ENCODE measurements at regions not wholly inside any gene's neighbourhood (a gene's known extent, or its start where the extent isn't known, plus 50 kb on each side); places are given as distances from the start of the nearest gene placed in this dataset.

DNA sequence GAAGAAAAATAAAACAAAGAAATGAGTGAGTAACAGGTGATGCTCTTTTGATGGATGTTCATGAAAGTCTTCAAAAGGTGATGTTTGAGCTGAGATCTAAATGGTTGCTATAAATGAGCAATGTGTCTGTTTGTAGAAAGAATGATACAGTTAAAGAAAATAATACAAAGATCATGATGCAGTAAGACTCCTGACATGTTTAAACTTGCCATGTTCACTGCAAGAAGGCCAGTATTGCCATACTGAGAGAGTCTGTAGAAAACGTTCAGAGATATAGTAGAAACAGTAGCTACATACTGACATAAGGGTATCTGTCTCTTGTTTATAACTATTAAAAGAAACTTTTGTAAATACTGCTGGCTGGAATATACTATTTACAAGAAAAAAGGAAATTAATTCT lies 1609.2 kb upstream of the ACO1 start:
- H3K4me3 ChIP-seq (ENCODE audit: low read depth, low read length), result no peak overlapping the region
- TF ChIP-seq, protein P1, sequence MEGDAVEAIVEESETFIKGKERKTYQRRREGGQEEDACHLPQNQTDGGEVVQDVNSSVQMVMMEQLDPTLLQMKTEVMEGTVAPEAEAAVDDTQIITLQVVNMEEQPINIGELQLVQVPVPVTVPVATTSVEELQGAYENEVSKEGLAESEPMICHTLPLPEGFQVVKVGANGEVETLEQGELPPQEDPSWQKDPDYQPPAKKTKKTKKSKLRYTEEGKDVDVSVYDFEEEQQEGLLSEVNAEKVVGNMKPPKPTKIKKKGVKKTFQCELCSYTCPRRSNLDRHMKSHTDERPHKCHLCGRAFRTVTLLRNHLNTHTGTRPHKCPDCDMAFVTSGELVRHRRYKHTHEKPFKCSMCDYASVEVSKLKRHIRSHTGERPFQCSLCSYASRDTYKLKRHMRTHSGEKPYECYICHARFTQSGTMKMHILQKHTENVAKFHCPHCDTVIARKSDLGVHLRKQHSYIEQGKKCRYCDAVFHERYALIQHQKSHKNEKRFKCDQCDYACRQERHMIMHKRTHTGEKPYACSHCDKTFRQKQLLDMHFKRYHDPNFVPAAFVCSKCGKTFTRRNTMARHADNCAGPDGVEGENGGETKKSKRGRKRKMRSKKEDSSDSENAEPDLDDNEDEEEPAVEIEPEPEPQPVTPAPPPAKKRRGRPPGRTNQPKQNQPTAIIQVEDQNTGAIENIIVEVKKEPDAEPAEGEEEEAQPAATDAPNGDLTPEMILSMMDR (IDR thresholded peaks at IDR 0.05; ENCODE audit: borderline replicate concordance, insufficient read depth, low read depth, low read length), result no peak

DNA sequence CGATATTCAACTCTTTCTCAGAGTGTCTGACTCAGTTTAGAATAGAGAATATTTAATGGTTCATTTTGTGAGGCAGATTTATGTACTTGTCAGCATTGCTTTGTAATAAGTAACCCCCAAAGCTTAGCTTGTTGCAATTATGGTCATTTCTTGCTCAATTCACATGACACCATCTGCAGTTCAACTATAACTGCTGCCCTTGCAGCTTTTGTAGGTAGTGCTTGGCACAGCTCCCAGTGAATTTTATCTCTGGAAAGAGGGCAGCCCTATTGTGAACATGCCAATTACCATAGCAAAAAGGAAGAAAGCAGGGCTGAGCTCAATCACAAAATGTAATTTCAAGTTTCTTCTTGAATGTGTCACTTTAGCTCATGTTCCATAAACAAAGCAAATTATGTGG lies 1587.7 kb upstream of the ACO1 start:
- TF ChIP-seq, protein P1 (IDR thresholded peaks at IDR 0.05; ENCODE audit: borderline replicate concordance, insufficient read depth, low read depth, low read length), result no peak
- H3K4me3 ChIP-seq (ENCODE audit: low read depth, low read length), result no peak overlapping the region

DNA sequence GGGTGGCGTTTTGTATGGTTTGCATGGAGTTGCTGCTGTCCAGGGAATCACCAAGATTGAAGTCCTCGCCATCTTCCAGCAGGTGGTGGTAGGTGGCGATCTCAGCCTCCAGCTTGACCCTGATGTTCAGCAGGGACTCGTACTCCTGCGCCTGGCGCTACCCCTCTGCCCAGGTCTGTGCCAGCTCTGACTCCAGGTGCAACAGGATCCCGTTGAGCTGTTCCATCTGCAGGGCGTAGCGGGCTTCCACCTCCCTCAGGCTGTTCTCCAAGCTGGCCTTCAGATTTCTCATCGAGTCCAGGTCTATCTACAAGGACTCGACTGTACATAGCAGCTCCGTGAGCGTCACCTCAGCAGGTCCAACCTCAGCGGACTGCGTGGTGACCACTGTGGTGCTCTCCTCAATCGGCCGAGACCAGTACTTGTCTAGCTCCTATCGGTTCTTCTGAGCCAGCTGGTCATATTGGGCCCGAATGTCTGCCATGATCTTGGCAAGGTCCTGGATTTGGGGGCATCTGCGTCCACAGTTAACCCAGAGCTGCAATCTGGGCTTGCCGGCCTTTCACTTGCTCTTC lies 1584.8 kb upstream of the ACO1 start:
- TF ChIP-seq, protein P1 (IDR thresholded peaks at IDR 0.05; ENCODE audit: borderline replicate concordance, insufficient read depth, low read depth, low read length), result no peak
- no peak overlapping the region for H3K4me3 ChIP-seq (ENCODE audit: low read depth, low read length)

DNA sequence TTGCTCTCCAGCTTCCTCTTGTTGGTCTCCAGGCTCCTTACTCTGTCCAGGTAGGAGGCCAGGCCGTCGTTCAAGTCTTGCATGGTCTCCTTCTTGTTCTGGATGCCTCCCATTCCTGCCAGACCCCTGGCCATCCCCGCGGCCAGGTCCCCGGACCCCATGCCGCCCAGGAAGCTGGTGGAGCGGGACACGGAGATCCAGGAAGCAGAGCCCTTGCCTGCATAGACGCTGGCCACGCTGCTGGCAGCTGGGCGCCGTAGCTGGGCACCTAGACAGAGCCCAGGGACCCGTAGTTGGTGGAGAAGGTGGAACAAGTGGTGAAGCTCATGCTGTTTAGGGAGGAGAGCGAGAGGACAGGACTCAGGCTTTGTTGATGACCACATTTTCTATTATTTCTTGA lies 1584.0 kb upstream of the ACO1 start:
- TF ChIP-seq, protein P1 (IDR thresholded peaks at IDR 0.05; ENCODE audit: borderline replicate concordance, insufficient read depth, low read depth, low read length), result no peak

DNA sequence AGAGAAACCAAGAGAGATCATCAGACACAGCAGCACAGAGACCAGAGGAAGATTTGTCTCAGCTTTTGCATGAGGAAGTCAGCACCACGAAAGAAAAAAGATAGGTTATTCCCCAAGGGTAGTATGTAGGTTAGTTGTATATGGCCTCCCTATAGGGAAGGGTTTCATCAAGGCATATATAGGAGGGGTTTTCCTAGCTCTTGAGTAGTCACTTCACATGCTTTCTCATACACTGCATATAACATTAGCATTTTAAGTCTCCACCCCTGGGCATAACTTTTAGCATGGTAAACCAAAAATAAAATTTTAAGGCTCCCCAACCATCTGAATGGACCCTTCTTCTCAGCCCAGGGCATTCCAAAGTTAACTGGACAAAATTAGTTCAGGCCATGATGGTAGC lies 1571.6 kb upstream of the ACO1 start:
- no peak overlapping the region for H3K4me3 ChIP-seq (ENCODE audit: low read depth, low read length)
- TF ChIP-seq, protein P1 (IDR thresholded peaks at IDR 0.05; ENCODE audit: borderline replicate concordance, insufficient read depth, low read depth, low read length), result no peak

More for the DNA sequence above, 1584.0 kb upstream of the ACO1 start:
- no peak overlapping the region for H3K4me3 ChIP-seq (ENCODE audit: low read depth, low read length)

DNA sequence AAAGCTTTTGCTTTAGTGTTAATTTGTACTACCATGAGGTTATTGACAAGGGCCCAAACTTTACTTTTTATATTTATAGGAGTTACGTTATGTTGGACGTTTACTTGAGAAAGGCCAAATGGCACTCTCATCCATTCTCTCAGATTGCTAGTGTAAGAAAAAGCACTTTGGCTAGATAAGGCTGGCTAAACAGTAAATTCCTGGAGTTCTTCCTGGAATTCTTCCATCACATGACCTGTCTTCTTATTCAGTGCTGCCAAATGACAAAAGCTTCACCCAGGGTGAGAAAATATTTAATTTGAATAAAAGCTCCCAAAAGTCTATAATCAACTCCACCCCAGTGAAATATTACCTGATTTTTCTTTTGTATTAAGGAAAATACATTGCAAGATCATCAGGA lies 1568.9 kb upstream of the ACO1 start:
- H3K4me3 ChIP-seq (ENCODE audit: low read depth, low read length), result no peak overlapping the region
- TF ChIP-seq, protein P1 (IDR thresholded peaks at IDR 0.05; ENCODE audit: borderline replicate concordance, insufficient read depth, low read depth, low read length), result no peak

DNA sequence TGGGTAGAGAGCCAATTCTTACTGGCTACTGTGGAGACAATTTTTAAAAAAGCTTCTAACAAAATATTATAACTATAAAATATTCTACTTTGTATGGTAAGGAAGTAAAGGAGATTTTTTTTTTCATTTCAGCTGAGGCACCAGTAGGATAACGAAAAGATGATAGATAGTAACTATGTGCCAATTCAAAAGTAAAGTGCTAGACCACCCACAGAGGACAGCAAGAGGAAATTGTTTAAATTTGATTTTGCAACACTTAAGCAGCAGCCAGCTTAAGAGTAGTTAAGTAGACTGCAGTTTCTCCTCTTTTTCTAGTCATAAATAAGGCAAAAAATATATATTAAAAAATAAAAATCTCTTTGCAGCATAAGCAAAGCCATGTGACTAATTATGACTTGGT lies 1539.3 kb upstream of the ACO1 start:
- TF ChIP-seq, protein P1 (IDR thresholded peaks at IDR 0.05; ENCODE audit: borderline replicate concordance, insufficient read depth, low read depth, low read length), result no peak
- H3K4me3 ChIP-seq (ENCODE audit: low read depth, low read length), result no peak overlapping the region

Measured in GM12875 (cell line).